ENCODE measurements at regions not wholly inside any gene's neighbourhood (a gene's known extent, or its start where the extent isn't known, plus 50 kb on each side); places are given as distances from the start of the nearest gene placed in this dataset.

DNA sequence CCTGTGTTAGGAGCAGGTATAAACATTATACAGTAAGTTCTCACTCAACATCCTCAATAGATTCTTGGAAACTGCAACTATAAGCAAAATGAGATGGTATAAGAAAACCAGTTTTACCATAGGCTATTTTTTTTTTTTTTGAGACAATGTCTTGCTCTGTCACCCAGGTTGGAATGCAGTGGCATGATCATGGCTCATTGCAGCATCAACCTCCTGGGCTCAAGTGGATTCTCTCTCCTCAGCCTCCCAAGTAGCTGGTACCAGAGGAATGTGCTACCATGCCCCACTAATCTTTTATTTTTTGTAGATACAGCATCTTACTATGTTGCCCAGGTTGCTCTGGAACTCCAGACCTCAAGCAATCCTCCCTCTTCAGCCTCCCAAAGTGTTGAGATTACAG is 50.1 kb upstream of the ADRB2 start:
- no peaks in the 10 kb centered on the region for H4K20me1 ChIP-seq (ENCODE audit: insufficient read depth)
- no peaks in the 10 kb centered on the region for H3K79me2 ChIP-seq (ENCODE audit: low read depth)
- H3K4me1 ChIP-seq (replicated peaks; ENCODE audit: insufficient read depth), result peaks cover 19% of the 10 kb centered on the region
- peak overlapping the region; percentile 78 for H3K27ac ChIP-seq
- H2AFZ ChIP-seq, result no peak overlapping the region
- H3F3A ChIP-seq (ENCODE audit: insufficient read depth, low read depth), result peaks cover 13% of the 10 kb centered on the region
- DNase-seq, result peak; percentile 40 to 46
- no peak overlapping the region for H3K4me3 ChIP-seq
- no peak for TF ChIP-seq EZH2 (IDR thresholded peaks at IDR 0.05; ENCODE audit: low read depth)
- TF ChIP-seq, protein P1, sequence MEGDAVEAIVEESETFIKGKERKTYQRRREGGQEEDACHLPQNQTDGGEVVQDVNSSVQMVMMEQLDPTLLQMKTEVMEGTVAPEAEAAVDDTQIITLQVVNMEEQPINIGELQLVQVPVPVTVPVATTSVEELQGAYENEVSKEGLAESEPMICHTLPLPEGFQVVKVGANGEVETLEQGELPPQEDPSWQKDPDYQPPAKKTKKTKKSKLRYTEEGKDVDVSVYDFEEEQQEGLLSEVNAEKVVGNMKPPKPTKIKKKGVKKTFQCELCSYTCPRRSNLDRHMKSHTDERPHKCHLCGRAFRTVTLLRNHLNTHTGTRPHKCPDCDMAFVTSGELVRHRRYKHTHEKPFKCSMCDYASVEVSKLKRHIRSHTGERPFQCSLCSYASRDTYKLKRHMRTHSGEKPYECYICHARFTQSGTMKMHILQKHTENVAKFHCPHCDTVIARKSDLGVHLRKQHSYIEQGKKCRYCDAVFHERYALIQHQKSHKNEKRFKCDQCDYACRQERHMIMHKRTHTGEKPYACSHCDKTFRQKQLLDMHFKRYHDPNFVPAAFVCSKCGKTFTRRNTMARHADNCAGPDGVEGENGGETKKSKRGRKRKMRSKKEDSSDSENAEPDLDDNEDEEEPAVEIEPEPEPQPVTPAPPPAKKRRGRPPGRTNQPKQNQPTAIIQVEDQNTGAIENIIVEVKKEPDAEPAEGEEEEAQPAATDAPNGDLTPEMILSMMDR (conservative IDR thresholded peaks at IDR 0.05), result no peak
- no peaks in the 10 kb centered on the region for H3K9me3 ChIP-seq (ENCODE audit: insufficient read depth, low read depth)
- no peaks in the 10 kb centered on the region for H3K9me2 ChIP-seq (ENCODE audit: insufficient read depth)
- TSS peak; percentile 68 for BruUV-seq (replicated peaks)
- H3K36me3 ChIP-seq (ENCODE audit: low read depth), result no peaks in the 10 kb centered on the region
- intact Hi-C loops (cut with micrococcal nuclease; ENCODE audit: unreplicated experiment), result loop anchor here (1.0 kb wide), 1 partner anchor 50 kb away; the partner anchor contains the start of gene ADRB2
- H3K4me2 ChIP-seq, result peak overlapping the region; percentile 47
- H3K27me3 ChIP-seq (ENCODE audit: insufficient read depth, low read depth), result no peaks in the 10 kb centered on the region
- POLR2A ChIA-PET (ENCODE audit: unreplicated experiment), result interaction anchor here (0.6 kb wide), 1 partner anchor 17 kb away, joined by 3 read pairs; no protein-coding TSS in a partner anchor
- CTCF ChIA-PET, result interaction anchor here (0.7 to 1.0 kb wide), 2 partner anchors 259 to 536 kb away, joined by 3 to 4 read pairs; no protein-coding TSS in a partner anchor
